OCI-LY7 (cell line): ENCODE measurements at regions not wholly inside any gene's neighbourhood (a gene's known extent, or its start where the extent isn't known, plus 50 kb on each side); places are given as distances from the start of the nearest gene placed in this dataset.

Experiments used
- CTCF ChIP-seq: fragments of 200-600 bp; sonication (generic); conservative IDR thresholded peaks from 2 replicates; pipeline ENCODE4 v1.5.1; 2014; ENCODE audit warnings: mild to moderate bottlenecking, antibody characterized with exemption, low read length, moderate library complexity, mixed read lengths
- EZH2phosphoT487 ChIP-seq: fragments of 200-600 bp; sonication (generic); IDR thresholded peaks from 2 replicates; pipeline ENCODE4 v1.6.1; 2018; ENCODE audit warnings: low read depth, borderline replicate concordance, mild to moderate bottlenecking, mixed run types, antibody characterized with exemption, low read length, moderate library complexity, mixed read lengths

- TF ChIP-seq CTCF = no peak
- TF ChIP-seq EZH2phosphoT487 = no peak
These were observed 183.2 kb upstream of the HMCN1 start for GRCh38 chr1:185551008-185551407.
